ENCODE measurements at regions not wholly inside any gene's neighbourhood (a gene's known extent, or its start where the extent isn't known, plus 50 kb on each side); places are given as distances from the start of the nearest gene placed in this dataset.
"Not testable (repeated sequence)": the region's sequence is repeated elsewhere in the genome, so short reads cannot be mapped to it uniquely, and the experiment has no call there.

DNA sequence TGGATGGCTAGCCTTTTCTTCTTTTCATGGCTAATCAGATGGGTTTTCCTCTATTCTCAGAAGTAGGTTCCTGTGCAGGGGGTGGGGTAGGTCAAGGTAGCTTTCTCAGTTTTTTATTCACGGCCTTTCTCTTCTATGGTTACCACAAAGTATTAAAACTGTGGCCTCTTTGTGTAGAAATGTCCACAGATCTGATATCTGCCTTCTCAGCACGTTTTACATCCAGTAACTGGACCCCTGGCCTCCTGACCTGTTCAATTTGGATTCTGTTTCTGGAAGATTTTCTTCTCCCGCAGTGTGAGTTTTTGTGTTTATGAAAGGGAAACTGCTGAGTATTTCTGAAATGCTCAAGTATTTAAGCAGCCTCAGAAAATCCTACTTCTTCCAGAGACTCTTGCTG, 688.5 kb downstream of the RAPGEF2 start:
- DNase-seq (ENCODE audit: low spot score): no peak

DNA sequence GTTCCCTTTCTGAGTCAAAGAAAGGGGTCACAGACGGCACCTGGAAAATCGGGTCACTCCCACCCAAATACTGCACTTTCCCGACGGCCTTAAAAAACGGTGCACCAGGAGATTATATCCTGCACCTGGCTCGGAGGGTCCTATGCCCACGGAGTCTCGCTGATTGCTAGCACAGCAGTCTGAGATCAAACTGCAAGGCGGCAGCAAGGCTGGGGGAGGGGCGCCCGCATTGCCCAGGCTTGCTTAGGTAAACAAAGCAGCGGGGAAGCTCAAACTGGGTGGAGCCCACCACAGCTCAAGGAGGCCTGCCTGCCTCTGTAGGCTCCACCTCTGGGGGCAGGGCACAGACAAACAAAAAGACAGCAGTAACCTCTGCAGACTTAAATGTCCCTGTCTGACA, 701.7 kb downstream of the RAPGEF2 start:
- peak; percentile 46 for DNase-seq (ENCODE audit: low spot score)

DNA sequence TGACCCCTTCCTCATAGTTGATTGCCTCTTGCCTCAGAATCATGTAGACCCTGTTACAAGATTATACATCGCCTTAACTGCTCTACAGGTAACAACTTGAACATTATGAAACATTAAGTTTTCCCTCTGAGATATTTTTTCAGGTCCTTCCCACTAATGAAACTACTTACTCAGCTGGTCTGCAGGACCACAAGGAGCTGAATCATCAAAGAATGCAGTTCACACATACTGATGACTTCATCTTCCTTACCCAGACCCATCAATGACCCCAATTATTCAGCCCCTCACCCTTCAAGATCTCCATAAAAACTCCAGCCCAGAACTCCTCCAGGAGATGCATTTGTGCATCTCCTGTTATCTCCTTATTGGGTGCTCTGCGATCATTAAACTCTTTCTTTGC, 720.9 kb downstream of the RAPGEF2 start:
- no peak for DNase-seq (ENCODE audit: low spot score)

- no peak for DNase-seq (ENCODE audit: low spot score)
Observed at GRCh38 chr4:159828687-159829086, 725.8 kb downstream of the RAPGEF2 start.

DNA sequence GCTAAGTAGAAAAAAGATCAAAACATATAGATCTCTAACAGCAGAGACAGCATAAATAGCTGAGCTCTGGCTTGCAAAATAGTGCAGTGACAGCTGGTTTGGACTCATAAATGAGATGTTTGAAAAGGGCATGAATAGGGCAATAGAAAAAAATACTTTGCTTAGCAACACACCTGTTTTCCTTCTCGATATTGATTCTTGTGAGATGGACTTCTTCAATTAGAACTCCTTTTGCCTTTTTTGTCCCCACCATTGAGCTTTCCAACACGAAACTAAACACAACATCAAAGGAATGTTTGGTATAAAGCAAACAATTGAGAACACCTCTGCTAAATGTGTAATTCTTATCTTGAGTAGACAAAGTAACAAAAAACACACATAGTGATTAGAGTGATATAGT, 726.3 kb downstream of the RAPGEF2 start:
- no peak for DNase-seq (ENCODE audit: low spot score)

GRCh38 chr4:159837071-159837470, 734.2 kb downstream of the RAPGEF2 start:
- no peak for DNase-seq (ENCODE audit: low spot score)

DNA sequence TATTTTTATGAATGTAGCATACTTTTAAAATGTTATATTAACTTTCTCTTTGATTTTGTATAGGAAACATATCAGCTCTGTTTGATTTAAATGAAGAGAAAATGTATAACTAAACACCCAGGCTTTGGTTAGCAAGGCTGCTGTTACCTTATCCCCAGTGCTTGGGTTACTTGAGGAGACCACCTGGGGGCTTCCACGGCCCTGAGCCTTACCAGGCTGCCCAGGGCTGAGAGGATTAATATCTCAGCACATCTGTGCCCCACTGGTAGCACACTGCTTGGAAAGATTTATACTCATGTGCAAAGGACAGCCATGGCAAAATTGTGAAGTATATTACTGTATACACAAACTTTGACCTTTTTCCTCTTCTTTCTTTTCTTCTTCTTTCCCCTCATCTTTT, 752.9 kb downstream of the RAPGEF2 start:
- no peak for DNase-seq (ENCODE audit: low spot score)

DNA sequence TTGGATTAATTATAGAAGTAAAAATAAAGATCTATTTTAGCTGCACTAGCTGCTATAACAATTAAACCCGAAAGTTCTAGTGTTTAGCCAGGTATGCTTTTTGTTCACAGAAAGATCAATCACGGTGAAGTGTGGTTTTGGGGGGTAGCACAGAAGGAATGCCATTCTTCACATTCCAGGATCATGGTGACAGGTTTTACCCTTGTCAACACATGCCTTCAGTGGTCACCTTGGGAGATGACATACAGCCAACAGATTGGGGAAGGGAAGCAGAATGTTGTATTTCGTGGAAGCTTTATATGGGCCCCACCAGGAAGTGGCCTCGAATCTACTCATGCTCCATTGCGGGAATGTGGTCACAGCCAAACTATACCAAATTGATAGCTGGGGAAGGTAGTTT, 753.6 kb downstream of the RAPGEF2 start:
- no peak for DNase-seq (ENCODE audit: low spot score)

- DNase-seq (ENCODE audit: low spot score): no peak
Observed at GRCh38 chr4:159859656-159860148, 756.8 kb downstream of the RAPGEF2 start.

GRCh38 chr4:159860945-159861344, 758.1 kb downstream of the RAPGEF2 start:
- DNase-seq (ENCODE audit: low spot score): no peak

- no peak for DNase-seq (ENCODE audit: low spot score)
Observed at GRCh38 chr4:159864337-159864736, 761.5 kb downstream of the RAPGEF2 start.

DNA sequence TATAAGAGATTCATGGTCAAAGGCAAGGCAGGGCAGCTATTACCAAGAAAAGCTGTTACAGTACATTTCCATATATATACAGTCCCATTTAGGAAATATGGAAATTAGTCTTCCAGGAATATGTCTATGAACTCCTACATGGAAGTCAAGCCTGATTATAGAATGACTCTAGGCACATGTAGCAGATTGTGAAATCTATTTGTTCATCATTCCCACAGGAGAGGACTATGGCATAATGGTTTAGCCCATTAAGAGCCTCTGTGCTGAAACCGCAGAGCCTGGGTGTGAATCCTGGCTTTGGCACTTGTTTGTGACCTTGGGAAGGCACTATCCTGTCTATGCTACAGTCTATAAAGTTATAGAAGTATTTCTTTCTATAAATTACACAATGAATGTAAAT, 764.8 kb downstream of the RAPGEF2 start:
- no peak for DNase-seq (ENCODE audit: low spot score)

GRCh38 chr4:159868936-159869335, 766.1 kb downstream of the RAPGEF2 start:
- DNase-seq (ENCODE audit: low spot score): not testable (repeated sequence)

DNA sequence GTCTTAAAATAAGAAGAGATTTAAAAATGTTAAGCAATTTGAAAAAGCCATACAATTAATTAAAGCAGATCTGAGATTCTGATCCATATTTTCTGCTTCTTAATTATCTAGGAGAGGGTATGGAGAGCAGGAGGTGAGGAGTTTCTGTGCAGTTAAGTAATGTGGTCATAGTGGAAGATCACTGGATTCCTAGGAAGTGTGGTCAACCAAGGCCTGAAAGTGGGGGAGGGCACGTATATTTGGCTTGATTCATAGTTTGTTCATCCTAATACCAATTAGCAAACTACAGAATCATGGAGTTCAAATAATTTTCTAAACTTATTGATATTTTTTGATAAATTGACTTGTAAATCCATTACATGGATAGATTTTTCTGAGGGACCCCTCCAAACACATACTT, 768.3 kb downstream of the RAPGEF2 start:
- DNase-seq (ENCODE audit: low spot score): no peak

DNA sequence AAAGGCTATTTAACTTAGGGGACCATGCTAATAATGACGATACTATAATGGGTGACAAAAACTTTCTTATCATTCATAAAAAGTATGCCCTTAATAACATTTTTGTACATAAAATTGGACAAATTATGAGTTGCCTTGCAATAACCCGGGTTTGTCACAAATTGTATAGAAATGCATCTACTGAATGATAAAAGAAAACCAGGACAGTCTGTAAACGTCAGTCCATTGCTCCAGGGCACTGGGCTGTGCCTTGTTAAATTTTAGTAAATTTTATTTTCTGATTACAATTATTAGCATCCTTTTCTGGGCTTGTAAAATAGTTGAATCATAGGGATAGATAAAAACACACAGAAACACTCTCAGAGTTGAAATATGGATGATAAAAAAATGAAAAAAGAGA, 778.3 kb downstream of the RAPGEF2 start:
- DNase-seq (ENCODE audit: low spot score): no peak

- DNase-seq (ENCODE audit: low spot score): no peak
Observed at GRCh38 chr4:159884989-159885388, 782.1 kb downstream of the RAPGEF2 start.

DNA sequence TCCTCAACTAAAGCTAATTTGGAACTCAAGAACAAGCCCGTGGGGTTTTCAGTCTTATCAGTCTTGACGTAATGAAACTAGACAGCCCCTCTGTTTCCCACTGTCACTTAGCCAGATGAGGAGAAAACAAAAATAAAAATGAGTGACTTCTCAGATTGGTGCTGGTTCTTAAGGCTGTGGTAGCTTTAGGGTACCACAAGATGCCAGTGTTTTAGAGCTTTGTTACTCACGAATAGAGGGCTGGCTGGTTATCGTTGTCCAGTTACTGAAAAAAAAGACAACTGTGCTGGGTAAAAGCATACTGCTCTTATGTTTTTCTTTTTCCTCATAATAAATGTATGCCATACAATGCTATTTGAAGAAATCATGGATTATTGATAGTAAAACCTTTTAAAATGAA, 796.7 kb downstream of the RAPGEF2 start:
- DNase-seq (ENCODE audit: low spot score): no peak

GRCh38 chr4:159900562-159900961, 797.7 kb downstream of the RAPGEF2 start:
- DNase-seq (ENCODE audit: low spot score): no peak

DNA sequence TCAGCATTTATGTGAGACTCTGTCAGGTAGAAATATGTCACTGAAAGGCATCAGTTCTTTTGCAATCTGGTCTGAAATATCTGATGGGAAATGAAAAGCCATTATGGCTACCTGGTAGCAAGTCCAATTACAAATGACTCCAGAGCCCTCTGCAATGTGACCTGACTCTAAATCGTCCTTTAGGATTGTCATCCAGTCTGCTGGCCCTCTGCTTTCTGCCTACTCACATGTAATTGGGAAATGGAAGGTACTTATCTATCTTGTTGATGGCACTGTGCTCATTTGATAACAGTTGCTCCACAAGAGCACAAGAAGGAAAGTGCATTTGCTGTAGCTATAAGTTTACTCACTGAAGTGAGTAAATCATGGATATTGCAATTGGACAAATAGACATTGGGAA, 799.8 kb downstream of the RAPGEF2 start:
- no peak for DNase-seq (ENCODE audit: low spot score)

DNA sequence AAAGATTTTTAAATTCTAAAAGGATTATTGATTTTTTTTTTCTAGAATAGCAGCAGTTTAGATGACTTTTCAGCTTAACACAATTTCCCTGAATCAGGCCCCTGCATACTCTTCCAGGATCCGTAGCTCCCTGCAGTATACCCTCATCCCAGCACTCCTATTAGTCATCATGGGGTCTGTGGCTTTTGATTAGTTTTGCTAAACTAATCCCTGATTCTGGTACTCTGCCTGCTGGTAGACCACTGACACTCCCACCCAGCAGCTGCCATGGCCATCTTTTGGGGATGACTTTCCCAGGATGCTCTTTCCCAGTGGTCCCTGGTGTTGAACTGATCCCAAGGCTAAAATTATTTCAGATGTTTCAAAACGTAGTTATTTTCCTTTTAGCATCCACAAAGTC, 802.0 kb downstream of the RAPGEF2 start:
- no peak for DNase-seq (ENCODE audit: low spot score)

GRCh38 chr4:159906051-159906450, 803.2 kb downstream of the RAPGEF2 start:
- no peak for DNase-seq (ENCODE audit: low spot score)

GRCh38 chr4:159906517-159906916, 803.6 kb downstream of the RAPGEF2 start:
- no peak for DNase-seq (ENCODE audit: low spot score)

GRCh38 chr4:159910721-159911120, 807.8 kb downstream of the RAPGEF2 start:
- no peak for DNase-seq (ENCODE audit: low spot score)

DNA sequence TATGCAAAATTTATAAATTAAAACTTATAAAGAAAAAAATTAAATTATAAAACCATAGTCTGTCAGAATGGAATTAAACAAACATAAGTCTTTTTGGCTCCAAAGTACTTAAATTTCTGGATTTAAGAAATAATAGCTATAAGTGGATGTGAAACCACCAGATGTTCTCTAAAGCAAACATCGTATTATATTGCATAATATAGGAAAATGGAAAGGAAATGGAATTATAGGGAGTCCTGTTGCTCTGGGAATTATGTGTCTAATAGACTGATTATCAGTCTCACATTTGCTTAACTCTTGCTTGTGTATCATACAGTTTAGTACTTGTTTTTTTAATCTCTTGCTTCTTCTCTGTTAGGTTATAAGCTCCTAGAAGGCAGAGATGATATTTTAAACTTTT, 819.2 kb downstream of the RAPGEF2 start:
- no peak for DNase-seq (ENCODE audit: low spot score)

DNA sequence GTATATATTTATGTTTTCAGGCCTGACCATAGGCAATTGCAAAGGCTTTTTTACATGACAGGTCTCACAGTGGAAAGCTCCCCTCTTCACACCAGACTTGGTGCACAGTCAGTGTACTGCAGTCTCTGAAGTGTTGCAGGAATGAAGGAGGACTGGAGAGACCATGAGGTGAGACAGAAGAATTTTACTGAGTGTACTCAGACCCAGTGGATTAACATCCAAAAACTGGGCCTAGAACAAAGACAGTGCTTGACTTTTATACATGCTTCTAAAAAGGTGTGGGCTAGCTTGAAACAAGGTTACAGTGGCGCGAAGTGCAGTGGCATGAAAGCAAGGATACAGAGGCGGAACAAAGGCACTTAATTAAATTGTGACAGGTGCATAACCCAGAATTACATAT, 822.9 kb downstream of the RAPGEF2 start:
- no peak for DNase-seq (ENCODE audit: low spot score)
